Activated CD4-positive, alpha-beta T cell treated with anti-CD3 and anti-CD28 coated beads for 36 hours (primary cell): ENCODE measurements at regions not wholly inside any gene's neighbourhood (a gene's known extent, or its start where the extent isn't known, plus 50 kb on each side); places are given as distances from the start of the nearest gene placed in this dataset.
"Not testable (repeated sequence)": the region's sequence is repeated elsewhere in the genome, so short reads cannot be mapped to it uniquely, and the experiment has no call there.

Experiments
- ATAC-seq: fragments of 200-7000 bp; cut with Tn5 transposase; one replicate; pipeline ENCODE4 v1.10.0; 2021; ENCODE audit warnings: mild to moderate bottlenecking, moderate library complexity
- CTCF ChIA-PET: fragments of 350-600 bp; sonication (Branson Sonifier 250); formaldehyde crosslinking; loops from one replicate; lab custom pipeline; 2021; ENCODE audit warnings: antibody characterized with exemption; lab: Charles Lee
- POLR2A ChIA-PET: fragments of 350-600 bp; sonication (Branson Sonifier 250); formaldehyde crosslinking; loops from one replicate; lab custom pipeline; 2021; ENCODE audit warnings: antibody characterized with exemption, inconsistent platforms; lab: Charles Lee
- DNase-seq: peaks from one replicate; pipeline ENCODE4 v3.0.0-alpha.2; 2020
- H3K27ac Mint-ChIP-seq: one replicate; pipeline ENCODE4 v1.8.0; 2021; ENCODE audit warnings: mixed read lengths
- H3K27me3 Mint-ChIP-seq: one replicate; pipeline ENCODE4 v1.8.0; 2021; ENCODE audit warnings: mixed read lengths
- H3K36me3 Mint-ChIP-seq: one replicate; pipeline ENCODE4 v1.8.0; 2021; ENCODE audit warnings: low read depth, mixed read lengths
- H3K4me1 Mint-ChIP-seq: one replicate; pipeline ENCODE4 v1.8.0; 2021; ENCODE audit warnings: mixed read lengths
- H3K4me3 Mint-ChIP-seq: one replicate; pipeline ENCODE4 v1.8.0; 2021; ENCODE audit warnings: mild to moderate bottlenecking, moderate library complexity, mixed read lengths
- H3K9me3 Mint-ChIP-seq: one replicate; pipeline ENCODE4 v1.8.0; 2021; ENCODE audit warnings: low read depth, mixed read lengths
- intact Hi-C, 2 experiments: fragments of 100-400 bp; cut with DNase I in 1 of 2; cut with micrococcal nuclease in 1 of 2; formaldehyde crosslinking; loops; one replicate each; pipeline versions ENCODE4 v1.14.2 to v1.15.1; 2022 to 2024; cut with DNase I, micrococcal nuclease

GRCh38 chr7:46755120-46756034, 826.5 kb downstream of the TNS3 start:
- H3K4me3 Mint-ChIP-seq = no peak overlapping the region
- CTCF ChIA-PET = no interaction called here
- H3K27me3 Mint-ChIP-seq = no peaks in the 10 kb centered on the region
- POLR2A ChIA-PET = no interaction called here
- no peaks in the 10 kb centered on the region for H3K36me3 Mint-ChIP-seq
- no peak overlapping the region for H3K27ac Mint-ChIP-seq
- no peak for ATAC-seq
- intact Hi-C loops = no loop called here
- H3K9me3 Mint-ChIP-seq = peaks cover 4% of the 10 kb centered on the region
- no peak for DNase-seq
- no peaks in the 10 kb centered on the region for H3K4me1 Mint-ChIP-seq

DNA sequence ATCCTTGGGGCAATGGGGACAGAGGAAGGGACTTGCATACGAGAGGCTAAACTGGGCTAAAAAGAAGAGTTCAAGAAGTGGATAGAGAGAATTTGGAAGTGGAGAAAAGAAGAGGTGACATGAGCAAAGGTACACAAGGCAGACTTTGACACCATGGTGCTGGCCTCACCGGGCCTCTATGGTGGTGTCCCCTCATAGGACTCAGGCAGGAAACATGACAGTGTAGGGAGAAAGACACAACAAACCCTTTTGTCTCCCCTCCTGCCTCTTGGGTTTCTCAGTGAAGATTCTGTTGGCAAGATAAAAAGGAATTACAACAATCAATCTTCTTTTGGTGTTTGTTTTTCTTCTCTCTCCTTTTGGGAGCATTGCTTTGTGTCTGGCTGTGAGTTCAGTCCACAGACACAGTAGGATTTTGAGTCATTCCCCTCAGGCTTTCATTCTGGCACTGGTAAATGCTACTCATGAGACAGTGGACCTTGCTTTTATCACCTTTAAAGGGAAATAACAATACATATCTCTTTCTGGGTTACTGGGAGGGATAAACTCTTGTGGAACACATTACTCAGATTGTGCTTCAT, 827.7 kb downstream of the TNS3 start:
- POLR2A ChIA-PET = no interaction called here
- CTCF ChIA-PET = no interaction called here
- intact Hi-C loops = no loop called here

GRCh38 chr7:46753662-46754061, 828.2 kb downstream of the TNS3 start:
- ChIA-PET CTCF (interaction anchor here (0.7 kb wide), 1 partner anchor 103 kb away, joined by 3 read pairs; no protein-coding TSS in a partner anchor), POLR2A (no interaction called here)
- Mint-ChIP-seq H3K4me1 (no peaks in the 10 kb centered on the region), H3K36me3 (no peaks in the 10 kb centered on the region), H3K4me3 (no peak overlapping the region), H3K27me3 (no peaks in the 10 kb centered on the region), H3K27ac (no peak overlapping the region), H3K9me3 (peaks cover 4% of the 10 kb centered on the region)
- intact Hi-C loops = no loop called here
- ATAC-seq (no peak), DNase-seq (no peak)

More for the DNA sequence above, 827.7 kb downstream of the TNS3 start:
- Mint-ChIP-seq H3K4me1 (no peaks in the 10 kb centered on the region), H3K36me3 (no peaks in the 10 kb centered on the region), H3K27ac (no peak overlapping the region), H3K9me3 (peaks cover 4% of the 10 kb centered on the region), H3K4me3 (no peak overlapping the region), H3K27me3 (no peaks in the 10 kb centered on the region)
- DNase-seq (no peak), ATAC-seq (no peak)

- H3K4me3 Mint-ChIP-seq = no peak overlapping the region
- ChIA-PET POLR2A (no interaction called here), CTCF (interaction anchor here (0.7 kb wide), 1 partner anchor 104 kb away, joined by 3 read pairs; no protein-coding TSS in a partner anchor)
- peaks cover 4% of the 10 kb centered on the region for H3K9me3 Mint-ChIP-seq
- H3K36me3 Mint-ChIP-seq = no peaks in the 10 kb centered on the region
- no peak for DNase-seq
- intact Hi-C loops = no loop called here
- no peak overlapping the region for H3K27ac Mint-ChIP-seq
- no peak for ATAC-seq
- H3K4me1 Mint-ChIP-seq = no peaks in the 10 kb centered on the region
- no peaks in the 10 kb centered on the region for H3K27me3 Mint-ChIP-seq
These were observed 829.0 kb downstream of the TNS3 start for GRCh38 chr7:46752881-46753366.

DNA sequence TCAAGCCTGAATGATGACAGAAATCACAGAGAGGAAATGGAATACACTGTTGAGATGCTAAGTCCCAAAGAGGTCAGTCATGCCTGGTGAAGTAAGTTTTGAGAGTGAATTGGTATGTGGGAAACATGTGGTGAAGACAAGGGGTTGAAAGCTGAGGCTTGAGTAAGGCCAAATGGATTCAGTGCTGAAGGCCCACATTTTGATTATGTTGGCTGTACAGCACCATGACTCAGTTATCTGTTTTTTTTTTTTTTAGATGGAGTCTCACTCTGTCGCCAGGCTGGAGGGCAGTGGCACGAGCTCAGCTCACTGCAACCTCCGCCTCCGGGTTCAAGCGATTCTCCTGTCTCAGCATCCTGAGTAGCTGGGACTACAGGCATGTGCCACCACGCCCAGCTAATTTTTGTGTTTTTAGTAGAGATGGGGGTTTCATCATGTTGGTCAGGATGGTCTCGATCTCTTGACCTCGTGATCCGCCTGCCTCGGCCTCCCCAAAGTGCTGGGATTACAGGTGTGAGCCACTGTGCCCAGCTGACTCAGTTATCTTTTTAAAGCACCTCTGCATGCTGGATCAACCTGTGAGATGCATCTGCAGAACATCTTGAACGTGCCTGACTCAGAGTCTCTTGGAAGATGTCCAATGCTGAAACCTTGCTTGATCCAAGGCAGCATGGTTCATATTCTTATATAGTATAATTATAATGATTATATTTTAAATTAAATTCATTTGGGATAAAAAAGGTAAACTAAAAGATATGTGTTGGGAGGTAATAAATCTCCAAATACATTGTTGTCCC, 829.8 kb downstream of the TNS3 start:
- H3K36me3 Mint-ChIP-seq, ATAC-seq, POLR2A ChIA-PET, H3K27me3 Mint-ChIP-seq, CTCF ChIA-PET, H3K4me3 Mint-ChIP-seq, H3K27ac Mint-ChIP-seq, H3K9me3 Mint-ChIP-seq, H3K4me1 Mint-ChIP-seq, DNase-seq, intact Hi-C loops: not testable (repeated sequence)

GRCh38 chr7:46751471-46751870, 830.4 kb upstream of the IGFBP3 start:
- Mint-ChIP-seq H3K4me3 (no peak overlapping the region), H3K4me1 (no peaks in the 10 kb centered on the region), H3K27ac (no peak overlapping the region), H3K9me3 (peaks cover 2% of the 10 kb centered on the region), H3K27me3 (no peaks in the 10 kb centered on the region), H3K36me3 (no peaks in the 10 kb centered on the region)
- intact Hi-C loops = no loop called here
- DNase-seq (no peak), ATAC-seq (no peak)
- ChIA-PET CTCF (no interaction called here), POLR2A (no interaction called here)

GRCh38 chr7:46750321-46750865, 829.3 kb upstream of the IGFBP3 start:
- ATAC-seq = no peak

GRCh38 chr7:46747869-46748576, 827.0 kb upstream of the IGFBP3 start:
- intact Hi-C loops = no loop called here

More at GRCh38 chr7:46750321-46750865, 829.3 kb upstream of the IGFBP3 start:
- ChIA-PET POLR2A (no interaction called here), CTCF (no interaction called here)
- no peak overlapping the region for H3K4me3 Mint-ChIP-seq
- intact Hi-C loops = no loop called here
- no peaks in the 10 kb centered on the region for H3K27me3 Mint-ChIP-seq
- no peak for DNase-seq
- H3K9me3 Mint-ChIP-seq = peaks cover 2% of the 10 kb centered on the region
- H3K4me1 Mint-ChIP-seq = no peaks in the 10 kb centered on the region
- H3K36me3 Mint-ChIP-seq = no peaks in the 10 kb centered on the region
- no peak overlapping the region for H3K27ac Mint-ChIP-seq

DNA sequence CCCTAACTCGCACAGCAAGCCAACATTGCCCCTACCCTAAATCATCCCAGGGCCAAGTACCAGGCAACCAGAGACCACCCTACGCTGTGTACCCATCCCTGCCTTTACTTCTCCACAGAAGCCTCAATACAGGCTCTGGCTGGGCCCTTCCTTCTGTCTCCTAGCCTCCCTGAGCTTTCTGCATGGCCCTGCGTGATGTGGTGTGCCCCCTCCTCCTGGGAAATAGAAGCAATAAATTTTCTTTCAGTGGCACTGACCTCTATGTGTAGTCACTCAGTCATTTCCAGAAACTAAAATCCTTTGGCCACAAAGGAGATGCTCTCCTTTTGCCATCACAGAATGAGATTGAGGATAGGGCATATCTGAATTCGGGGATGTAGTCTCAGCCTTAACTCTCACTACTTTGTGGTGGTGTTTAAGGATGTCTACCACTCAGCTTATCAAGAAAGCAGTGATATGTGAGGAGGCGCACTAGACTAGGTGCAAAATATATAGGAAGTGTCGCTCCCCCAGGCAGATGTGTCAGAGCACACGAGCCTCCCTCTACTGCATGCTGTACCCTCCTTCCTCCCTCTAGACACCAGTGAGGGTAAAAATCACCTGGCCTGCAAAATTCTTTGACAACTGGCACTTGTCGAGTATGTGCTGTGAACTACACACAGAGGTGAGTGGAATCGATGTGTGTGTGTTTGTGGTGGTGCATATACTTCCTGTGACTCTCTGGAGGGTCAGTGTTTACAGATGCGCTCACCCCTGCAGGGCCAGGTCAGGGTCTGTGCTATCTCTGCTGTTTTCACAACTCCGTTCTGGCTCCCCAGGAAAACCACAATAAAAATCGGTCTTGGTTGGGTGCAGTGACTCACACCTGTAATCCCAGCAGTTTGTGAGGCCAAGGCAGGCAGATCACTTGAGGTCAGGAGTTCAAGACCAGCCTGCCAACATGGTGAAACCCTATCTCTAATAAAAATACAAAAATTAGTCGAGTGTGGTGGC, 825.9 kb upstream of the IGFBP3 start:
- no peak for DNase-seq
- ChIA-PET CTCF (no interaction called here), POLR2A (no interaction called here)
- Mint-ChIP-seq H3K4me3 (no peak overlapping the region), H3K36me3 (no peaks in the 10 kb centered on the region), H3K9me3 (peaks cover 2% of the 10 kb centered on the region), H3K4me1 (no peaks in the 10 kb centered on the region), H3K27ac (no peak overlapping the region), H3K27me3 (no peaks in the 10 kb centered on the region)
- intact Hi-C loops = no loop called here
- ATAC-seq = no peak

More at GRCh38 chr7:46747869-46748576, 827.0 kb upstream of the IGFBP3 start:
- Mint-ChIP-seq H3K9me3 (peaks cover 2% of the 10 kb centered on the region), H3K27ac (no peak overlapping the region), H3K4me1 (no peaks in the 10 kb centered on the region), H3K36me3 (no peaks in the 10 kb centered on the region), H3K4me3 (no peak overlapping the region), H3K27me3 (no peaks in the 10 kb centered on the region)
- DNase-seq = no peak
- POLR2A ChIA-PET = no interaction called here
- ATAC-seq = no peak
- CTCF ChIA-PET = no interaction called here

DNA sequence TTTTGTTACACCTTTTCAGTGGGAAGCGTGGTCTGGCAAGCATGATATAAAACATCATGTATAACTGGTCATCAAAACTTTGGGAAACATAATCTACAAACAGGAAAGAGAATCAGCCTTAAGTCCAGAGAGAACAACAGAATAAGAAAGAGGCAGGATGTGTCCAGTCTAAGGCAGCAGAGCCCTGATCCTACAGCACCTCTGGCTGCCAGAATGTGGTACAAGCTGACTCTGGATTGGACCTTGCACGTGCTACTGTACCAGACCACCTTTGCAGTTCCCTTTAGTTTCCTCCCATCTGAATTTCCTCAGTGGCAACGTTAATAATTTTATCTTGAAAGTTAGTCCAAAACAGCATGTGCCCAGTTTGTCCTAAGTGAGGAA, 824.6 kb upstream of the IGFBP3 start:
- no peak for ATAC-seq
- ChIA-PET CTCF (interaction anchor here (0.6 kb wide), 1 partner anchor 238 kb away, joined by 3 read pairs; no protein-coding TSS in a partner anchor), POLR2A (no interaction called here)
- Mint-ChIP-seq H3K27me3 (no peaks in the 10 kb centered on the region), H3K36me3 (no peaks in the 10 kb centered on the region), H3K4me1 (no peaks in the 10 kb centered on the region), H3K4me3 (no peak overlapping the region), H3K9me3 (no peaks in the 10 kb centered on the region), H3K27ac (no peak overlapping the region)
- intact Hi-C loops = no loop called here
- no peak for DNase-seq
